GM21515 (cell line): ENCODE measurements at regions not wholly inside any gene's neighbourhood (a gene's known extent, or its start where the extent isn't known, plus 50 kb on each side); places are given as distances from the start of the nearest gene placed in this dataset.
"Not testable (repeated sequence)": the region's sequence is repeated elsewhere in the genome, so short reads cannot be mapped to it uniquely, and the experiment has no call there.

ENCODE experiments used
- ATAC-seq: cut with Tn5 transposase; IDR thresholded peaks from one replicate; pipeline ENCODE4 v1.9.1; 2021; ENCODE audit not compliant: unreplicated experiment

DNA sequence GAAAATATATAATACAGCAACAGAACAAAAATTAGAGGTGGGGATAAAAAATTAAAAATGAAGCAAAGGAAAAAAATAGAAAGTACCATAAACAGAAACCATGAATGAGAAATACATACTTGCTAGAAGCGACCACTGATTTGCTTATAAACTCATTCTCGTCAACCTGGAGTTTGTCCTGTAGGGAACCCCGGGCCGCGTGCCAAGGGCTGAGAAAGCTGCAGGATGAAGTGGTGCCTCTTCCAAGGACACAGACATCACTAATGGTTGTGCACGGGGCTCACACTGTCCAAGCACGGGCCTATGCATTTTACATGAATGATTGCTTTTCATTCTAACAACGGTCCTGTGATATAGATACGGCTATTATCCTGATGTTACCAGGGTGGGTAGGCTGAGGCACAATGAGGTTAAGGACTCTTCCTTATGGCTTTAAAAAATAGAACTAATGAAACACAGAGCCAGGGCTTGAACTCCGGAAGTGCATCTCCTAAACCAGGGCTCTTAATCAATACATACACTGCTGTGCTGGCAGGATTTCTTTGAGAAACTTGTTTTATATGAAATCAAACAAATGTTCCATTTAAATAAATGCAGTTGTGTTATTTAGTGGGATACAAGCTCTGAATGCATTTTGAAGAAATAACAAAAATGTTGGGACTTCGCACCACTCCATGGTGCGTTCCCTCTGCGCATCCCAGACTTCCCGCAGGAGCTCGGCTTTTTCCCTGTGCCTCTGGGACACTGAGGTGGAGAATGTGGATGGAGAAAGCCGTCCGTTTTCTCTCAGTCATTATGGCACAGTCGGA, 113.9 kb upstream of the PHACTR3 start:
- ATAC-seq: not testable (repeated sequence)

DNA sequence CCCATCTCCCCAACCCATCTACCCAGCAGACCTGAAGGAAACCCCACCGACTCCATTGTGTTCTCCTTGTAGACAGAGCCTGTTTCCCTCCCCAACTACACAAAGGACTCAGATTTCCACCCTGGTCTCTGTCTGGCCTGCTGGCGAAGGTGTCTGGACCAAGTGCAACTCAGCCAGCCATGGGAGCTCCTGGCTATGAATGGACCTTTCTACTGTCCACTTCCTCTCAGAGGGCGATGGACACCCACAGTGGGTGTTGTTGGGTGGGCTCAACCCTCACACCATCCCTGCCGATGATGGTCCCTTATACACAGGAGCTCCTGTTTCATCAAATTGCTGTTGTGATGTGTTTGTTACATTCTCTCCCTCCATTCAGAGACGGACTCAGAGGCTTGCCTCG, 112.5 kb upstream of the PHACTR3 start:
- ATAC-seq: no peak

DNA sequence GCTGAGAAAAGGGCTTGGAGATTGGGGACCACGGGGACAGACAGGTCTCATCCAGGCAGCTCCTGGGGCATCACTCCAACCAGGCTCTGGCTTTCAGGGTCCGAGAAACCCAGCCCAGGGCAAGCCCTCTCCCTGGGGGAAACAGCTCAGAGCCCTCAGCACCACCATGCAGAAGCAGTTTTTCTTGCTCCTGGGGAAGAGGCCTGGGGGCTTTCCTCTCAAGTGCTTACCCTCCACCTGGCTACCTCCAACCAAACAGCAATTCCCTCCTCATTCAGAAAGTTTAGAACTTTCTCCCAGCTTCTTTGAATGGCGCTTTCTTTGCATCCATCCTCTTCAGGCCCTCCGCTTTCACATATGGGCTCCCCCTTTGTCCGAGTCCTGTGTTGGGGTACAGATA, 110.4 kb upstream of the PHACTR3 start:
- ATAC-seq: no peak

DNA sequence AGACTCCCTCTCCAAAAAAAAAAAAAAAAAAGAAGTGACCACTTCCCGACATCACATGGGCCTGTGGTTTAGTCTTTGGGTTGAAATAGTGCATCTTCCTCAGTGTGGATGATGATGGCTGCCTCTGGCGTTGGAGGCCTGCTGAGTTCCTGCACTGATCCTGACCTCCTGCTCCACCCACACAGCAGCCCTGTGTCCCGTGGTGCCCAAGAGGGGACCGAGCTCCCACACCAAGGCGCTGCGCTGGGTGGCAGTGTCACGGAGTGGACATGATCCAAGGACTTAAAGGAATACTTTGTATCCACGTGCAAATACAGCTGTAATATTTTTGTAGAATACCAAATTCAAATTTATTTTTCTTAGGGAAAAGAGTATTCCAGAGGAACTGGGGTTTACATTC, 109.2 kb upstream of the PHACTR3 start:
- no peak for ATAC-seq

DNA sequence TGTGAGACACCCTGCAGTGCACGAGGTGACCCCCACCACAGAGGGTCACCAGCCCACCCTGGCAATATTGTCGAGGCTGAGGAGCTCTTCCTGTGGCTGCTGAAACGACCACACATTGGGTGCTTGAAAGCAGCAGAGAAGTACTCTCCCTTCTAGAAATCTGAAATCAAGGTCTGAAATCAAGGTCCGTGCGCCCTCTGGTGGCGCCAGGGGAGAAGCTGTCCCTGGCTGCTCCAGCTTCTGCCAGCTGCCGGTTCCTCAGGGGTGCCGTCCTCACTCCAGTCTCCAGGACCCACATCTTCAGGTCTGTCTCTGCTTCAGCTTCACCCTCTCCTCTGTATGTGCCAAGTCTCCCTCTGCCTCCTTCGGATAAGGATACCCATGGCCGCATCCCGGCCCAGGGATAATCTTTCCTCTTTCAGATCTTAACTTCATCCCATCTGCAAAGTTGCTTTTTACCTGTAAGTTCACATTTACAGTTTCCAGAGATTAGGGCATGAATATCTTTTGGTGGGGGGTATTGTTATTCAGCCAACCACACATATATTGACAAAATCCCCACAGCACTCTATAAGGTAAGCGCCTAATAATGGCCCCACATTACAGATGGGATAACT, 108.3 kb upstream of the PHACTR3 start:
- no peak for ATAC-seq

DNA sequence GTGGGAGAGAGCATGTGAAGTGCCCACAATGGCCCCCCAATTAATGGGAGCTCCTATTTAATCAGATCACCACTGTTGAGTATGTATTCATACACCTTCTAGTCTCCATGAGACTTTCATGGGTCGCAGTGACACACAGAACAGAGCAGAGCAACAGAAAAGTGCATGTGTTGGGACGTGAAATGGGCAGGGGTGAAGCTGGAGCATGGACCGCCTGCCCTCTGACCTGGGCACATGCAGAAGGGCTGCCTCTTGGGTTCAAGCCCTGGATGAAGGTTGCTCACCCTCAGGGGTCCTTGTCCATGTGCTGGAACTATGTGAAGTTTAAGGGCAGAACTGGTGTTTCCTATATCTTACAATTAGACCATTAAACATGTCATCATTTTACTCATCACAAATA, 106.0 kb upstream of the PHACTR3 start:
- no peak for ATAC-seq

DNA sequence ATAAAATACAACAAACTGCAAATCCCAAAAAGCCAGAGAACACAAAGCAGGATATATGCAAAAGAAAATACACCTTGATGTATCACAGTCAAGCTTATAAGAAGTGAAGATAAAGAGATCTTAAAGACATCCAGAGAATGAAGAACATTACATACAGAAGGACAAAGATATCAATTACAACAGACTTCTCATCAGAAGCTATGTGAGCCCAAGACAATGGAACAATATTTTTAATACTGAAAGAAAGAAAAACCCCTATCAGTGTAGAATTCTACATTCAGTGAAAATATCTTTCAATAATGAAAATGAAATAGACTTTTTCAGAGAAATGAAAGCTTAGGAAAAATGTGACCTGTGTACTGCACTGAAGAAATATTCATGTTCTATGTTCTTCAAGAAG, 104.5 kb upstream of the PHACTR3 start:
- no peak for ATAC-seq

DNA sequence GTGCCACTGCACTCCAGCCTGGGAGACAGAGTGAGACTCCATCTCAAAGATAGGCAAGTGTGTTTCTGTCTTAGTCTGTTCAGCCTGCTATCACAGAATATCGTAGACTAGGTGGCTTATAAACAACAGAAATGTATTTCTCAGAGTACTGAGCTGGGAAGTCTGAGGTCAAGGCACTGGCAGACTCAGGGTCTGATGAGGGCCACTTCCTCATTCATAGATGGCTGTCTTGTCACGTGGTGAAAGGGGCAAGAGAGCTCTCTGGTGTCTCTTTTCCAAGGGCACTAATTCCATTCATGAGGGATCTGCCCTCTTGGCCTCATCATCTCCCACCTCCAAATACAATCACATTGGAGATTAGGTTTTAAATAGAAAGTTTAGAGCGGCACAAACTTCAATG, 95.6 kb upstream of the PHACTR3 start:
- no peak for ATAC-seq

DNA sequence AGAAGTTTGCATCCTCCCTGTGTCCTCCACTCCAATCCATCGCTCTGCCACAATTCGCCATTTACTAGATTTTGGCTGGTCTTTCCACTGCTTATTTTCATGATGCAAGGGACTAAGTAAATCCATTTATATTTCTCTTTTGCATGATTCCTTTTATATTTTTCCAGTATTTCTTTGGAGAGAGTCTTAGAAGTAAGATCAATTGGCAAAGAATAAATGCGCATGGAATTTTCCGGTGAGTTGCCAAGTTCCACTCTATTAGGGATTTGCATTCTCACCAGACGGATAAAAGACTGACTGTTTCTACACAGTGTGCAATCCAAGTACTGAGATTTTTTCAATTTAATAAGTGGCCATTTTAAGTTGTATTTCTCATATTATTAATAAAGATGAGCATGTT, 91.7 kb upstream of the PHACTR3 start:
- no peak for ATAC-seq

DNA sequence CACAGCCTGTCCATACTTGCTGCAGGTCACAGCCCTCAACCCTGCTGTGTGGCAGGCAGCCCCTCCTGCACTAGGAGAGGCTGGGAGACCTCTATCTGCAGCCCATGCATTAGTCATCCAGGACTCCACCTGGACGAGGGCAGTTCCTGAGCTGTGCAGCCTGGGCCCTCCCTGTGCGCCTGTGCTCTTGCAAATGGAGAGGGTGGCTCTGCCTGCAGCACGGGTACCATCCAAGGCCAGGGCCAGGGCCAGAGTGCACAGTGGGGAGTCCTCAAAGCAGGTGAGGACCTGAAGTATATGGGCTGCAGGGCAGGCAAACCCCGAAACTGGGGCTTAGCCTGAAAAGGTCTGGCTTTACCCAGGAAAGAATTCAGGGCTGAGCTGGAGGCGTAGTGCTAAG, 89.8 kb upstream of the PHACTR3 start:
- no peak for ATAC-seq

DNA sequence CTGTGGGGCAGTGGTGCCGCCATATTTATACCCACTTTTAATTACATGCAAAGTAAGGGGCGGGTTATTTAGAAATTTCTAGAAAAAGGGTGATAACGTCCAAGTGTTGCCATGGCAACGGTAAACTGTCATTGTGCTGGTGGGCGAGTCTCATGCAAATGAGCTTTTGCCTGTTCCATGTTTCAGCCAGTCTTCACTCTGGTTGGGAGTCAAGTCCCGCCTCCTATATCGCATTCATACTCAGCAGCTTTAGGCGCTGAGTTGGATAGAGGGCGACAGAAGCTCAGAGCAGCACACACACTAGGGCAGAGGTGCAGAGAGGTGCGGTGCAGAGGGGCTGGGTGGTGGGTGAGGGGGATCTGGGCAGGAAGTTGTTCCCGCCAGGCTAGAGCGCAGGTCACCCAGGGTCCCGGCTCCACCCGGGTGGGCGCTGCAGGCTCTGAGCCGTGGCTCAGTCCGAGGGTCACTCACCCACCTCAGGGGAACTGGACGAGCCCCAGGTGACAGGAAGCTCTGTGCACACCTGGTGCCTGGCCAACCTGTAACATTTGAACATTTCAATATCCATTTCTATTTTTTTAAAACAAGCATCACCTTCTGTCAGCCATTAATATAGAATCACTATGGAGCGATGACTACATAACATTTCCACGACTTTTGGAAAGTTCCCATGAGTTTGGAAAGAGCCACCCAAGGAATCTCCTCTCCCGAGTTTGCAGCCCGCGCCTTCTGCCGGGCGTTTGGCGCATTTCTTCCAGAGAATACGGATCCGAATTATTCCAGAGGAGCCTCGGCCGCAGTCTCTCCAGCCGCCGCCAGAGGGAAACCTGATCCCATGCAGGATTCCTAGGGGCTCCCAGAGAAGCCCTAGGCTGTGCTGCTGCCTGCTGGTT, 89.1 kb upstream of the PHACTR3 start:
- ATAC-seq: no peak

DNA sequence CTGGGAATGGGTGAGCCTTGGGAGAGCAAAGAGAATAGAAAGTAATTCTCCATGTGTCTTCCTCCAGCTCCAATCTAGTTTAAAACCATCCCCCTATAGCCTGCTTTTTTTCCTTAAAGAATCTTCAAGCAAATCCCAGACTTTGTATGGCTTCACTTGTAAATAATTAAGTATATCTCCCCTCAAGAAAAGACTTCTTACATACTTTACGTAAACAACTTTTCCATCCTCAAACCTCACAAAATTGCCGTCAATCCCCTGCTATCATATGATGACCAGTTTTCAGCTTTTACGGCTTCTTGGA, 88.5 kb upstream of the PHACTR3 start:
- no peak for ATAC-seq

DNA sequence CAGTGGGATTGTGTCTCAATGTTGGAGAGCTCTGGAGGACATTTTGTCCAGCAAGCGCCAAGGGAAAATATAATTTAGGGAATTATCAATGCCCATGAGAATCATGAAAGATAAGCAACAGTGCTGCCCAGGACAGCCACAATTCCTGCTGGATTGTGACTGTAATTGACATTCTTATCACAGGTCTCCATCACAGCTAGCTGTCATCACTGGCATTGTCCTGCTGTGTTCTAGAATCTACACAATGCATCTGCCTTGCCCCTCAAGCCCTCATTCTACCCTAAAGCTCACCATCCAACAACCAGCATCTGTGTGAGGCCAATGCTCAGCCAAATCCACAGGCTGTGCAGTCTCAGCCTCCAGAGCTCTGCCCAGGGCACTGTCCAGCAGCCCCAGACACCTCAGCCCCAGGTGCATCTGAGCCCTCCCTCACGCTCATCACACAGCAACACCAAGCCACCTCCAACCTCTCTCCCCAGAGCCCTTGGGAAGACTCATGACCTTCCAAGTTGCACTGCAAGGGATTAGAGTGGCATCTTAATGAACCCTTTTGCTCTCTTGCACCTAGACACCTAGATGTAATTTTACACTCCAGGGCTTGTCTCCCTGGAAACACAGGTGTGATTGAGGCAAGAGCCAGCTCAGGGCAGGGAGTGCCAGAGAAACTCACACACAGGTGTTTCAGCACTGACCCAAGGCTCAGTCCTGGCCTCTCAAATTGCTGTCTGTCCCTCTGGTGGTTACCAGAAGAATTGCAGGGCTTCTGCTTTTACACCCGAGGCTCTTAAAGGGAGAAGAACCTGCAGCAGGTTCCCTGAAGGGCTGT, 85.2 kb upstream of the PHACTR3 start:
- peak; percentile 75 for ATAC-seq

DNA sequence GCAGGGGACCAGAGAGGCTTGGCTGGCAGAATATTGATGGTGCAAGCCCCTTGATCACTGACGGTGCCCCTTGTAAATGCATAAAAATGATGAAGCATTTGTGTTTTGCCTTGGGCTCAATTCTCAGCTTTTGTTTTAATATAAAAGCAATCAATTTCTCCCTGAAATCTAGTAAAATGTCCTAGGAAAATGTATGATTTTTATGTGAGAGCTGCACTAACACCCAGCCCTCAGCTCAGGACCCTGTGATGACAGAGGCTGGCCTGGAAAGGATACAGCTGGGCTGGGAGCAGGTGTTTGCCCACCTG, 84.7 kb upstream of the PHACTR3 start:
- no peak for ATAC-seq

DNA sequence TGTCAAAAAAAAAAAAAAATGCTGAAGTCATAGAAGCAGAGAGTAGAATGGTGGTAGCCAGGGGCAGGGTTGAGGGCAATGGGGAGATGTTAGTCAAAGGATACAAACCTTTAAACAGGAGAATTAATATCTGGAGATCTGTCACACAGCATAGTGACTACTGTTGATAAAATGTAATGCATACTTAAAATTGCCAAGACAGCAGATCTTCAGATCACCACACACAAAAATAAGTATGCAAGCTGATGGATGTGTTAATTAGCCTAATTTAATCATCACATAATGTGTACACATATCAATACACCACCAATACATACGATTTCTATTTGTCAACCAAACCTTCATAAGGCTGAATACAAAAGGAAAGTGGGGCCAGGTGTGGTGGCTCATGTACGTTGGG, 83.5 kb upstream of the PHACTR3 start:
- no peak for ATAC-seq

DNA sequence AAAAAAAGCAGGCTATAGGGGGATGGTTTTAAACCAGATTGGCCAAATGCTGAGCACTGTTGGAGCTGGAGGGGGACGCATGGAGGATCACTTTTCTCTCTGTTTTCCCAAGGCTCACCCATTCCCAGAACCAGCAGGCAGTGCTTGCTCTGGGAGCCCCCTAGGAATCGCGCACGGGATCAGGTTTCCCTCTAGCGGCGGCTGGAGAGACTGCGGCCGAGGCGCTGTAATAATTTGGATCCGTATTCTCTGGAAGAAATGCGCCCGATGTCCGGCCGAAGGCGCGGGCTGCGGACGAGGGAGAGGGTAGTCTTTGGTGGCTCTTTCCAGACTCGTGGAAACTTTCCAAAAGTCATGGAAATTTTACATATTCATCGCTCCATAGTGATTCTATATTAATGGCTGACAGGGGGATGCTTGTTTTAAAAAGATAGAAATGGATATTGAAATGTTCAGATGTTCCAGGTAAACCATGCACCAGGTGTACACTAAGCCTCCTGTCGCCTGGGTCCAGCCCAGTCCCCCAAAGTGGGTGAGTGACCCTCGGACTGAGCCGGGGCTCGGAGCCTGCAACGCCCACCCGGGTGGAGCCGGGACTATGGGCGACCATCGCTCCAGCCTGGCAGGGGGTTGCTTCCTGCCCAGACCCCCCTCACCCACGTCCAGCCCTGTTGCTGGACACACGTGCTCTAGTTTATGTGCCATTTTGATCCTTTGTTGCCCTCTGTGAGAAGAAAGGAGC, 78.7 kb upstream of the PHACTR3 start:
- no peak for ATAC-seq

DNA sequence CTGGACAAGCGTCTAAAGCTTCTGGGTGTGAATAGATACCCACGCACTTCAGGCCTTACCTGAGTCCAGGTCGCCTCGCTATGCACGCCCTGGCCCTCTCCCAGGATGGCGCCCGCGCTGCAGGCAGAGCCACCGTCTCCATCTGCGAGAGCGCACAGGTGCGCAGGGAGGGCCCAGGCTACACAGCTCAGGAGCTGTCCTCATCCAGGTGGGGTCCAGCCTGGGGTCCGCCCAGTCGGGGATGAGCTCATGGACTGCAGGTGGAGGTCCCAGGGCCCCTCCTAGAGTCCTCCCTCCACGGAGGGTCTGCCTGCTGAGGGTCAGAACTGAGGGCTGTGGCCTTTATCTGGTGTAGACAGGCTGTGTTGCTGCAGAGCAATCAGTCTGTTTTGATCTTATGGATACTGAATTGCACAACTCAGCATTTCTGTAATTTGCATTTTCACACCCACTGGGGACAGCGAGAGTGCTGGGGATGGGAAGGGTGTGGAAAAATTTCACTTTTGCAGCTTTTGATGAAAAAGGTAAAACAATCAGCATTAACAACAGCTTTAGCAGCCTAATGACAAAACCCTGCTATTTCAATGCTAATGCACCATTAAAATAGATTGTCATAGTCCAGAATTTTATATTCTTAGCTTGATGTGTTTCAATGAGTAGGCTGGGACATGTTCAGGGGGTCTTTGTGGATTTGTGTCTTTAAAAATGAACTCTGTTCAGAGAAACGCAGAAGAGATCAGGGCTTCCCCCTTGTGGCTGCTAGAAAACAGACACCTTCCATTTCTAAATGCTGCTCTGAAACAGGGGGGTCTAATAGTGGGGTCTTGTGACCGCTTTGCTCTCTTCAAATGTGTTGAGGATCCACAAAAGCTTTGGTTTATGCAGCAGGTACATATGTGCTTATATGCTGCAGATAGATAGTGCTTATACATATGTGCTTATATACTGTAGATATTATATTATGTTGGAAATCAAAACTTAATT, 77.8 kb upstream of the PHACTR3 start:
- ATAC-seq: no peak

DNA sequence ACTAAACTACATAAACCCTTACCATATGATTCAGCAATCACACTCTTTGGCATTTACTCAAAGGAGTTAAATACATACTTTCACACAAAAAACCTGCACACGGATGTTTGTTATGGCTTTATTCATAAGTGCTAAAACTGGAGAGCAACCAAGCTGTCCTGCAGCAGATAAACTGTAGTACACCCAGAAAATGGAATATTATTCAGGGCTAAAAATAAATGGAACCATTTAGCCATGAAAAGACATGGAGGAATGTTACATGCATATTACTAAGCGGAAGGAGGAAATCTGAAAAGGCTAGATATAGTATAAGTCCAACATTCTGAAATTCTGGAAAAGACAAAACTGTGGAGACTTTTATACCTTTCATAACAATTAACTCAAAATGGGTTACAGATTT, 73.6 kb upstream of the PHACTR3 start:
- no peak for ATAC-seq

DNA sequence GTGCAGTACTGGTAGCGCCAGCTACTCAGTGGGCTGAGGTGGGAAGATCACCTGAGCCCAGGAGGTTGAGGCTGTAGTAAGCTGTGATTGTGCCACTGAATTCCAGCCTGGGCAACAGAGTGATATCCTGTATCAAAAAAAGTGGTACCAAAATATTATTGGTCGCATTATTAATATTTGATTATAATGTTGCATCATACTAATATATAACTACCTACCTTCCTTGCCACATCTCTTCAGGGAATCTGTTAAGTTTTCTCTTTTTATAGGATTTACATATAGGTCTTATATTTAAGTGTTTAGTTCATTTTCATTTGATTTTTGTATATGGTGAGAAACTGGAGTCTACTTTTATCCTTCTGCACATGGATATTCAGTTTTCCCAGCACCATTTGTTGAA, 66.3 kb upstream of the PHACTR3 start:
- no peak for ATAC-seq

DNA sequence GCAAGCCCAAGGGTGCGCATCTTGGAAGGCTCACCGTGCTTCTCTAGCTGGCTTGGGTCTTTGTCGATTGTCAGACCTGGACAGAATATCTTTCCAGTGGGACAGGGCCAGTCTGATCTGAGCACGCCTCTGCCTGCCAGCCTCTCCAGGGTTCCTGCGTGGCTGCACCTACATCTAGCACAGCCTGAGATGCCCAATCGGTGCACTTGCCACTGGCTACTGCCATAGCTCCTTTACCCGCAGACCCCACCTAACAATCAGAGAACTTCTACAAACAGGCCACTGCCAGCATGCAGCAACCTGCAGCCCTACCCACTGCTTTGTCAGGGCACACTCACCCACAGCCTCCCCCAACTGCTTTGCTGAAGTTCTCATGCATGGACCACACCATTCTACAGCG, 56.7 kb upstream of the PHACTR3 start:
- ATAC-seq: no peak
